Endothelial cell of umbilical vein (primary cell): ENCODE measurements at regions not wholly inside any gene's neighbourhood (a gene's known extent, or its start where the extent isn't known, plus 50 kb on each side); places are given as distances from the start of the nearest gene placed in this dataset.

ENCODE experiments used
- CTCF ChIP-seq, 2 donors: IDR thresholded peaks; 1 replicate in 1 of 2; 2 replicates in 1 of 2; pipeline ENCODE4 v1.5.1; 2011; ENCODE audit warnings: low read length in 2 of 2, mild to moderate bottlenecking in 2 of 2, moderate library complexity in 2 of 2, control low read depth in 1 of 2, inconsistent platforms in 1 of 2, low read depth in 1 of 2; ENCODE audit not compliant: insufficient read depth in 1 of 2; ENCODE audit errors: extremely low read depth in 1 of 2
- EZH2 ChIP-seq: IDR thresholded peaks from 2 replicates; pipeline ENCODE4 v1.6.1; 2012; ENCODE audit warnings: borderline replicate concordance, low read depth, mild to moderate bottlenecking, moderate library complexity, low read length, inconsistent platforms; ENCODE audit not compliant: severe bottlenecking
- JUN ChIP-seq: IDR thresholded peaks from 2 replicates; pipeline ENCODE4 v1.6.1; 2011; ENCODE audit warnings: borderline replicate concordance, low read depth; ENCODE audit not compliant: insufficient read length, insufficient read depth
- MYC ChIP-seq: IDR thresholded peaks from one replicate; pipeline ENCODE4 v1.6.1; 2011; ENCODE audit warnings: mild to moderate bottlenecking, low read depth, low read length
- POLR2A ChIP-seq: IDR thresholded peaks from 2 replicates; pipeline ENCODE4 v1.6.1; 2012; ENCODE audit warnings: low read depth, mild to moderate bottlenecking, control low read depth, low read length
- TF ChIP-seq, protein P1 (sequence below): IDR thresholded peaks from 2 replicates; pipeline ENCODE4 v1.6.1; 2011; ENCODE audit not compliant: insufficient read depth, insufficient read length

DNA sequence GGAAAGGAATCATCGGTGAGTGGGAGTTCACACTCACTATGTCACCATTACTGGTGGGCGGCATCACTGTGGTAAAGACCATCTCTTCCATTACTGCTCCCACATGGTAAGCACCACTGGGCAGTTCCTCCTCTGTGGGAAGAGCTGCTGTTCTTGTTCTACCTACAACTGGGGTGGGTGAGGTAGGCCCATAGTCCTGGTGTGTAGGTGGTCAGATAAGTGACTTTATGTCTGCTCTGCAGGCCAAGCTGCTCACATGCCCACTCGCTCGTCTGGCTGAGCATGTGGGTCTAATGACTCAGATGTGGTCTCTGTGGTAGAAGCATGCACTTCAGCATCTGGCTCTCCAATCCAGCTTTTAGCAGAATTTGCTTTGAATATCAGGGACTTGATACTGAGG lies 82.9 kb downstream of the TMEM215 start:
- TF ChIP-seq POLR2A (no peak), EZH2 (no peak), CTCF (IDR thresholded peaks at IDR 0.05; ENCODE audit: extremely low read depth in 1 of 2, insufficient read depth in 1 of 2, low read depth in 1 of 2, low read length in 2 of 2) (no peak), JUN (no peak), MYC (no peak)
- TF ChIP-seq, protein P1, sequence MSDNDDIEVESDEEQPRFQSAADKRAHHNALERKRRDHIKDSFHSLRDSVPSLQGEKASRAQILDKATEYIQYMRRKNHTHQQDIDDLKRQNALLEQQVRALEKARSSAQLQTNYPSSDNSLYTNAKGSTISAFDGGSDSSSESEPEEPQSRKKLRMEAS, result no peak
